ENCODE measurements at regions not wholly inside any gene's neighbourhood (a gene's known extent, or its start where the extent isn't known, plus 50 kb on each side); places are given as distances from the start of the nearest gene placed in this dataset.
"Not testable (repeated sequence)": the region's sequence is repeated elsewhere in the genome, so short reads cannot be mapped to it uniquely, and the experiment has no call there.

DNA sequence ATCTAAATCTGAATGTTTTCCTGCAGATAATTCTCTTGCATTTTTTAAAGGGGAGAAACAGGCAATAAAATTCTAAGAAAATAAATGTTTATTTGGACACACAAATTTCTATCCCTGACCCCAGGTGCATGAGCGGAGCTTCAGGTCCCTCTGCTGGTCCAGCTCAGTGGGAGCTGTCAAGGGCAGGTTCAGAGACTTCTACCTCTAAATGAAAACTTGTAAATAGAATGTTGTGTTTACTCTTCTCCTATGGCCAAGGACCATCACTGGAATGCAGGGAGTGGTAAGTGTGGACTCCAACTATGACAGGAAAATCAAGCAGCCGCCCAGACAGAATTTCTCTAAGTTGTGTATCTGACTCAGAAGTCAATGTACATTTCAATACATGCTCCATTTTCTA lies 148.6 kb upstream of the TTC29 start:
- Mint-ChIP-seq H3K27ac (no peak overlapping the region), H3K4me1 (peaks cover 0 to 7% (median 5%) of the 10 kb centered on the region in 3 donors), H3K4me3 (no peak overlapping the region), H3K9me3 (no peaks in the 10 kb centered on the region), H3K27me3 (peaks cover 6 to 13% (median 9%) of the 10 kb centered on the region in 3 donors), H3K36me3 (no peaks in the 10 kb centered on the region)
- DNase-seq (no peak), ATAC-seq (ENCODE audit: low read depth in 2 of 2) (no peak)

DNA sequence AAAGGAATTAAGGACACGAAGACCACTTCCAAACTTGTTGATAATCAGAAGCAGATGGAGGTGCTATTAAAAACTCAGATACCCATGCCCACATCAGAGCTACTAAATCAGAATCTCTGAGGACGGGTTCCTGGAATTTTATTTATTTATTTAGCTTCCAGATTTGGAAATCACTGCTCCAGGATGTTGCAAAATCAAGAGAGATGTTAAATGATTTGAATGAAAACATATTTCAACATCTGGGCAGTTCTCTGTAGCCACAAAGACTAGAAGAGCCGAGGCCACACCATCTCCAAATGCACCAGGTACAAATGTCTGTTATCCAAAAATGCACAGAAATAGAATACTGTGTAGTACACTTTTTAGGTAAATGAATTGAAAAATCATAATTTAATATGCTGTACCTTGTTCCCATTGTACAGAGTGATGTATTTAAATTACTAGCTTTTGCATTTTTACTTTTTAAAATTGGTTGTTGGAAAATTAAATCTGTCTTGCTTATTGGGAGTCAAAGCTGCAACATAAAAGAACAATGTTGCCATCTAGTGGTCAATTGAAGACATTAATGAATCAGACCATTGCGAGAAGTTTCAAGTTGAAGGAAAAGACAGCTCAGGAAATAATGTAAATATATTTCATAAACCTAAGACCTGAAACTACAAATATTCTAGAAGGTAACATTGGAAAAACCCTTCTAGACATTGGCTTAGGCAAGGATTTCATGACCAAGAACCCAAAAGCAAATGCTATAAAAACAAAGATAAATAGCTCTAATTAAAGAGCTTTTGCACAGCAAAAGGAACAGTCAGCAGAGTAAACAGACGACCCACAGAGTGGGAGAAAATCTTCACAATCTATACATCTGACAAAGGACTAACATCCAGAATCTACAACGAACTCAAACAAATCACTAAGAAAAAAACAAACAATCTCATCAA lies 151.3 kb upstream of the TTC29 start:
- peak in 1 of 2 donors; percentile 39 for ATAC-seq (ENCODE audit: low read depth in 2 of 2)
- peaks cover 0 to under 1% (median 0%) of the 10 kb centered on the region in 3 donors for H3K4me1 Mint-ChIP-seq
- H3K27me3 Mint-ChIP-seq: peaks cover 17 to 26% (median 21%) of the 10 kb centered on the region in 3 donors

DNA sequence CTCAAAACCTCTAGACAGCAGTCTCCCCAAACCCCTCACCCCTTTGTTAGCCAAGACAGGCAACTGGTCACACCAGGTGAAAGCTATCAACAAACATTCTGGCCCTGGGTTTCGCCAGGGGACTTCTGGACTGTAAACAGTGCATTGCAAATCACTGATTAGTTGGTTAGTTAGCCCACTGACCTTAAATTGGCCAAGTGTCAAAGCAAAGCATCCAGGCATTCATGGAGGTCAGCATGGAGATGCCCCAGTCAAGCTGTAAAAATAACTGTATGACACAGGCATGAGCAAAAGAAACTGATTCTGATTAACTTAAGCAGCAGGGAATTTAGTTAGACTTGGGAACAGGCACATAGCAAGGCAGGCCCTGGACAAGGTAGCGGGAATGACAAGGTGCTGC lies 156.0 kb upstream of the TTC29 start:
- no peak overlapping the region for H3K4me3 Mint-ChIP-seq
- no peak for ATAC-seq (ENCODE audit: low read depth in 2 of 2)
- no peaks in the 10 kb centered on the region for H3K4me1 Mint-ChIP-seq
- H3K27ac Mint-ChIP-seq: no peak overlapping the region
- DNase-seq: no peak
- no peaks in the 10 kb centered on the region for H3K36me3 Mint-ChIP-seq
- peaks cover 0 to 1% (median 0%) of the 10 kb centered on the region in 7 donors for H3K9me3 Mint-ChIP-seq
- H3K27me3 Mint-ChIP-seq: peaks cover 17 to 51% (median 42%) of the 10 kb centered on the region in 3 donors

More for the DNA sequence above, 151.3 kb upstream of the TTC29 start:
- Mint-ChIP-seq H3K27ac (no peak overlapping the region), H3K9me3 (no peaks in the 10 kb centered on the region), H3K4me3 (no peak overlapping the region), H3K36me3 (no peaks in the 10 kb centered on the region)
- peak; percentile 41 for DNase-seq

DNA sequence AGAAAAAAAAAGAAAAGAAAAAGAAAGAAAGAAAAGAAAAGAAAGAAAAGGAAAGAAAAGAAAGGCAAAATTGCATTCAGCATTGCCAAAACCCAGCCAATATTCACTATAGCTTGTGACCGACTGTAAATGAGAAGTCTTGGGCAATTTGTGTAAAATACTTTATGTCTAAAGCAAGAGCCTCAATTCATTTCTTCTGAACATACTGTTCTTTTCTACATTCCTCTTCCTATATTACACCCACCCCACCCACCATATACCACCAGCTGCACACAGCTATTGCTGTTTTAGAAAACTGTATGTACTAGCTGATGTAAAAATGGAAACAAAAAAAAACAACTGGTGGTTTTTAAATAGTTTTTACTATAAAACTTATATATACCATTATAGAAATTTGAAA lies 156.9 kb upstream of the TTC29 start:
- peaks cover 17 to 49% (median 42%) of the 10 kb centered on the region in 3 donors for H3K27me3 Mint-ChIP-seq
- H3K4me3 Mint-ChIP-seq: no peak overlapping the region
- ATAC-seq (ENCODE audit: low read depth in 2 of 2): no peak
- DNase-seq: no peak
- H3K4me1 Mint-ChIP-seq: no peaks in the 10 kb centered on the region
- H3K36me3 Mint-ChIP-seq: no peaks in the 10 kb centered on the region
- H3K9me3 Mint-ChIP-seq: peaks cover 0 to 1% (median 0%) of the 10 kb centered on the region in 7 donors
- H3K27ac Mint-ChIP-seq: no peak overlapping the region

DNA sequence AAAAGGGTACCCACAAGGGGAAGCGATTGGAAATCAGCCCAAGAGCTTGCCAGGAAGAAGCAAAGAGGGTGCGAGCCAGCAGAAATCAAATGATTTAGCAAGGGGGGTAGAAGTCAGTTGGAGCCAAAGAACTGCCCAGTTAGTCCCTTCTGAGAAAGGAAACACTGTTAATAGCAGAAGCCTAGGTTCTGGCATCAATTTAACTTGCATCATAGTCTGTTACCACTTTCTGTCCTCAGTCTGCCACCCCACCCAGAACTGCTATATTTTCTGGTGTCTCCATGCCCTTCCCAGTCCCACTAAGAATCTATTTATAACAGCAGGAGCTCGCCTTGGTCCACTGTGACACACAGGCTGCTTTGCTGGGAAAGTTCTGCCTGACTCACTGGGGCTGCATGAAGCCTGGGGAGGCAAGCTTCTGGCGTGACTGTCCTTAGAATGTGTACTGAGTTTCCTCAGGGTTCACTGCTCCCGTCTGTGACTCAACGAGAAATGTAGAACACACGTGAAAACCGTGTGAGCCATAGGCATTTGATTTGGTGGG lies 157.8 kb upstream of the TTC29 start:
- H3K4me3 Mint-ChIP-seq: no peak overlapping the region
- DNase-seq (no peak), ATAC-seq (ENCODE audit: low read depth in 2 of 2) (no peak)
- H3K27me3 Mint-ChIP-seq: peaks cover 16 to 48% (median 42%) of the 10 kb centered on the region in 3 donors
- no peak overlapping the region for H3K27ac Mint-ChIP-seq
- peaks cover 0 to 1% (median 0%) of the 10 kb centered on the region in 7 donors for H3K9me3 Mint-ChIP-seq
- no peaks in the 10 kb centered on the region for H3K36me3 Mint-ChIP-seq
- no peaks in the 10 kb centered on the region for H3K4me1 Mint-ChIP-seq

DNA sequence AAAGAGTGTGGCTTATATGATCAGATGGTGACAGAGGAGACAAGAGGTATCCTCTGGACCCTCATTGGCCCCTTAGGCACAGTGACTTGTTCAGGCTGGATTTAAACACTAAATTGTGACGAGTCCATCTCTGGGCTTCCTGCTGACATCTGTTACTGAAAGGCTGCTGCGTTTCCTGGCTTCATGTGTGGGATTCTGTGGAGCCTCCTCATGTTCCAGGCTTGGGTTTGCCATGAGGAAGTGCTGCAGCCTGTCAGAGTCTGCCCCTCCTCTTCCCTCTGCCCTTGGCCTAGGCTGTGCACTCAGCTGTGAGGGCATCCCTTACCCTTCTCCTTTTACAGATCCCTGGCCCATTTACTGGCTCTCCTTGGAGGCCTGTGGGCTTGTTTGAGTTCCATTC lies 159.1 kb upstream of the TTC29 start:
- H3K36me3 Mint-ChIP-seq: no peaks in the 10 kb centered on the region

DNA sequence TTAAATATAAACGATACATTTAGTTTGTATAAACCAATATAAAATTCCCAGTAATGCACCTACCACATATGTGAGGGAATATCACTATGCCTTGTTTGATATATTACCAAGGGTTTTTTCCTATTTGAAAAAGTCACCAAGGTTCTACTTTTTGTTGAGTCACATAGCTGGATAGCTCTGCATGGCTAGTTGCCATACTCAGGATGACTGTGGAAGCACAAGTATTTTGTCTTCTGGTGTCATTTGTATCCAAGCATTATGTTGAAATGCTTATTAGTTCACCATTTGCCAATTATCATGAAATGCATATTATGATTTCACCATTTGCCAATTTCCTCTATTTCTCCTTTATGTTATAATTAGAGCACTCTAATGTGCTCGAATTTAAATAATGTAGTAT lies 162.7 kb upstream of the TTC29 start:
- Mint-ChIP-seq H3K27ac (no peak overlapping the region), H3K36me3 (no peaks in the 10 kb centered on the region), H3K4me3 (no peak overlapping the region), H3K27me3 (peaks cover 11 to 26% (median 23%) of the 10 kb centered on the region in 3 donors), H3K9me3 (peaks cover 0 to 2% (median 0%) of the 10 kb centered on the region in 7 donors), H3K4me1 (no peaks in the 10 kb centered on the region)
- DNase-seq (no peak), ATAC-seq (ENCODE audit: low read depth in 2 of 2) (no peak)

More for the DNA sequence above, 159.1 kb upstream of the TTC29 start:
- H3K27me3 Mint-ChIP-seq: peaks cover 16 to 48% (median 30%) of the 10 kb centered on the region in 3 donors
- DNase-seq: no peak
- no peak overlapping the region for H3K27ac Mint-ChIP-seq
- H3K4me1 Mint-ChIP-seq: no peaks in the 10 kb centered on the region
- ATAC-seq (ENCODE audit: low read depth in 2 of 2): no peak
- peaks cover 0 to 1% (median 0%) of the 10 kb centered on the region in 7 donors for H3K9me3 Mint-ChIP-seq
- no peak overlapping the region for H3K4me3 Mint-ChIP-seq

DNA sequence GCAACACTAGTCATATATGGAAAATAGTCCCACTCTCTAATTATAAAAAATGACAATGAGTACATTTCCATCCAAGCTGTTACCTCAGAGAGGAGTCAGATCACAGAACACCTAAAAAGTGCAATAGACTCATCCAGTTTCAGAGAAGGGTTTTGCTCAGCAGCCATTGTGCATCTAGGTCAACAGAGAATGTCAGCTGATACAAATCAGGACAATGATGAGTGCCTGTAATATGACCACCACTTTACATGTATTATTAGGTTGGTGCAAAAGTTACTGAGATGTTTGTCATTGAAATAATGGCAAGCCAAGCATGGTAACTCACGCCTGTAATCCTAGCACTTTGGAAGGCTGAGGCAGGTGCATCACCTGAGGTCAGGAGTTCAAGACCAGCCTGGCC lies 164.1 kb upstream of the TTC29 start:
- peaks cover 0 to 5% of the 10 kb centered on the region in 2 donors for H3K36me3 Mint-ChIP-seq
- H3K27ac Mint-ChIP-seq: no peak overlapping the region
- H3K9me3 Mint-ChIP-seq: peaks cover 0 to 10% (median 5%) of the 10 kb centered on the region in 7 donors
- no peak overlapping the region for H3K4me3 Mint-ChIP-seq
- H3K27me3 Mint-ChIP-seq: peaks cover 11 to 20% (median 19%) of the 10 kb centered on the region in 3 donors
- ATAC-seq (ENCODE audit: low read depth in 2 of 2): no peak
- no peaks in the 10 kb centered on the region for H3K4me1 Mint-ChIP-seq
- no peak for DNase-seq

DNA sequence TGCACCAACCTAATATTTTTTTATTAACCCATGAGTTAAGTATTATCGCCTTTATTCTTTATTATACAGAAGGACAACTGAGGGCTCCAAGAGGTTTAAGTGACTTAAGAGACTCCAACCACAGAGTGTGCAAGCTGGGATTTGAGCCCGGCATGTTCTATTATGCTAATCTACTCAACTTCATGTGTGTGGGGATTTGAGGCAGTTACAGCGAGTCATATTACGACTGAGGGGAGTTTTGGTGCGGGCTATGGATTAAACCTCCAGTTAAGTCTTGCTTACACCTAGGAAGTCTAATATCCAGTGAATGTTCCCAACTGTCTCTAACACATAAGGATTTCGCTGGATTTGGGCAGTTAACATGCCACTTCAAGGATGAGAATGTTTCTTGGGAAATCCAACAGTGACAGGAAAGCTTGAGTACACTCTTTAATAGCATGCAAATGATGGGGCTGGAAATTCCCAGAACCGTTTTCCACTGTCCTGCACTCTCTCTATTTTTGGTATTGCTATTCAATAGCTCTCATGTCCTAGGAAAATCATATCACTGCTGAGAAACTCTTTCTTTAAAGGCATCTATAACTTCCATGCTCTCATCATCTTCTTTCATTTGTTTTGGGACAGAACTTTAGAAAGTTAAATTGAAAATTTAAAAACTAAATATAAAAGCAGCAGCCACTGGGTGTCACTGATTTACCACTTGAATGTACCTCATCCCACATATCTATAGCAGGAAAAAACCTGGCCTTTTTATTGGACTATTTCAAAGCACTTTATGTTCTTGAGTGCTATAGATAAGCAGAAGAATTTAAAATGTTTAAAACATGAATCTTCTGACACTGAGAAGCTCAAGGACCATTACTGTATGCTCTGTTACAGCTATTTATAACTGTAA lies 165.1 kb upstream of the TTC29 start:
- peaks cover 0 to 18% (median 11%) of the 10 kb centered on the region in 7 donors for H3K9me3 Mint-ChIP-seq
- peaks cover 10 to 11% (median 11%) of the 10 kb centered on the region in 3 donors for H3K27me3 Mint-ChIP-seq
- H3K36me3 Mint-ChIP-seq: peaks cover 0 to 5% of the 10 kb centered on the region in 2 donors
- H3K27ac Mint-ChIP-seq: no peak overlapping the region
- DNase-seq (no peak), ATAC-seq (ENCODE audit: low read depth in 2 of 2) (no peak)
- no peaks in the 10 kb centered on the region for H3K4me1 Mint-ChIP-seq
- no peak overlapping the region for H3K4me3 Mint-ChIP-seq

DNA sequence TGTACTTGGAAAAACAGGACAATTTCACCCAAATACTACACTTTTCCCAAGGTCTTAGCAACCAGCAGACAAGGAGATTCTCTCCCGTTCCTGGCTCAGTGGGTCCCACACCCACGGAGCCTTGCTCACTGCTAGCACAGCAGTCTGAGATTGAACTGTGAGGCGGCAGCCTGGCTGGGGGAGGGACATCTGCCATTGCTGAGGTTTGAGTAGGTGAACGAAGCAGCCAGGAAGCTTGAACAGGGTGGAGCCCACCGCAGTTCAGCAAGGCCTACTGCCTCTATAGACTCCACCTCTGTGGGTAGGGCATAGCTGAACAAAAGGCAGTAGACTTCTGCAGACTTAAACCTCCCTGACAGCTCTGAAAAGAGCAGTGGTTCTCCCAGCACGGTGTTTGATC lies 166.5 kb upstream of the TTC29 start:
- not testable (repeated sequence) for DNase-seq; H3K4me3 Mint-ChIP-seq; ATAC-seq (ENCODE audit: low read depth in 2 of 2); H3K27ac Mint-ChIP-seq; H3K27me3 Mint-ChIP-seq; H3K4me1 Mint-ChIP-seq; H3K36me3 Mint-ChIP-seq
- peaks cover 0 to 21% (median 17%) of the 10 kb centered on the region in 7 donors for H3K9me3 Mint-ChIP-seq

DNA sequence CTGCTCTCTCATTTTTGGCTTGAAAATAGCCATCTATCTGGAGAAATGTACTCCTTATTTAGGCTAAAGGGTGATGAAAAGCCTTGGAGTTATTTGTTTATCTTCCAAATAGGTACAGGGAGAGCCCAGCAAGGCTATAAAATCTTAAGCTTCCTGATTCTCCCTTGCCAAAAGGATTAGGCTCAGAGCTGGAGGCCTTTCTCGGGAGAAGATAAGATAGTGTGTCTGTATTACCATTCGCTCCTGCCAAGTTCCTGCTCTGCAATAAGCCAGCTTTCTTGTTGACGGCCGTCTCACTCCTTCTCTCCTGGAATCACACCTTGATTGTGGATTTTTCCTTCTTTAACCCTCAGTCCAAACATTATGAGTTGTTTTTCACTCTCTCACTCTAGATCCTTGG lies 171.8 kb upstream of the TTC29 start:
- Mint-ChIP-seq H3K9me3 (peaks cover 0 to 22% (median 17%) of the 10 kb centered on the region in 7 donors), H3K36me3 (peaks cover 0 to 5% of the 10 kb centered on the region in 2 donors), H3K4me3 (no peak overlapping the region), H3K27me3 (peaks cover 0 to 4% (median 3%) of the 10 kb centered on the region in 3 donors), H3K4me1 (no peaks in the 10 kb centered on the region), H3K27ac (no peak overlapping the region)
- ATAC-seq (ENCODE audit: low read depth in 2 of 2): no peak
- DNase-seq: no peak

DNA sequence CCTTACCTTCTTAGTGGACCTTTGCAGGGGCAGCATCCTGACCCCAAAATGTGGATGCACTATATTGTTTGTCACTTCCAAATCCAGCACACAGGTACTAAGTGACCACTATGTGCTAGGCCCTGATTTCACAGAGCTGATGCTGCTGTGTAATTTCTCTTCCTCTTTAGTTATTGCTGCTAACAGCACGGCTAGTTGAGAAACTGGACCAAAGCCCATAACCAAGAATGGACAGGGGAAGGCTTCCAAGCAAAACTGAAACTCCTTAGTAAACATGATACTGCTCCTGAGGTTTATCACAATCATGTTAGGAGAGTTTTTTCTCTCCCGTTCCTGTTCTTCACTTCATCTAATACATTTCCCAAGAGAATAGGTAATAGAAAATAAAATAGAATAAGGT lies 172.9 kb upstream of the TTC29 start:
- Mint-ChIP-seq H3K4me3 (no peak overlapping the region), H3K27me3 (peaks cover 0 to 4% (median 0%) of the 10 kb centered on the region in 3 donors), H3K27ac (no peak overlapping the region), H3K9me3 (peaks cover 0 to 22% (median 15%) of the 10 kb centered on the region in 7 donors), H3K36me3 (peaks cover 0 to 5% of the 10 kb centered on the region in 2 donors), H3K4me1 (no peaks in the 10 kb centered on the region)
- DNase-seq (no peak), ATAC-seq (ENCODE audit: low read depth in 2 of 2) (no peak)

DNA sequence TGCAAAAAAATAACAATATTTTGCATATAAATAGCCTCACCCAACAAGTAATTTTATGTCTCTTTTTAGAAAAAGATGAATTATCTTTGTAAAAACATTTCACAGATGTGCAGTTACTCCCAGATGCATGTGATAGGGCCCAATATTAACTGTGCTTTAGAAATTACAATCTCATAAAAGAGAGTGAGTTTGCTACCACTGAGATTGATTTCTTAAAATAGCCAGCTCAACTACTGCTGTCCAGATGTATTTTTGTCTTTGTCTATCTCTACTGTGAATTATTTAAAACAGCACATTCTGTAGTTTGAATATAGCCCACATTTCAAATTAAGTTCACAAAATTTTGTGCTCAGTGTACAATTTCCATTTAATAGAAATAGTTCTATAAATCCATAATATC lies 177.0 kb upstream of the TTC29 start:
- DNase-seq: no peak
- H3K9me3 Mint-ChIP-seq: peaks cover 0 to 7% (median 3%) of the 10 kb centered on the region in 7 donors
- ATAC-seq (ENCODE audit: low read depth in 2 of 2): no peak
- peaks cover 0 to 16% (median 8%) of the 10 kb centered on the region in 3 donors for H3K27me3 Mint-ChIP-seq
- H3K4me1 Mint-ChIP-seq: no peaks in the 10 kb centered on the region
- no peak overlapping the region for H3K4me3 Mint-ChIP-seq
- H3K27ac Mint-ChIP-seq: no peak overlapping the region
- no peaks in the 10 kb centered on the region for H3K36me3 Mint-ChIP-seq

All from naive B cell (primary cell).